T-helper 17 cell (primary cell): ENCODE measurements at regions not wholly inside any gene's neighbourhood (a gene's known extent, or its start where the extent isn't known, plus 50 kb on each side); places are given as distances from the start of the nearest gene placed in this dataset.
"Not testable (repeated sequence)": the region's sequence is repeated elsewhere in the genome, so short reads cannot be mapped to it uniquely, and the experiment has no call there.

Experiments used
- ATAC-seq: fragments of 150-1000 bp; cut with Tn5 transposase; 2 replicates; pipeline ENCODE4 v1.10.0; 2021; ENCODE audit warnings: mild to moderate bottlenecking, moderate library complexity
- DNase-seq, 3 donors: peaks; one replicate each; pipeline versions ENCODE4 v3.0.0 to v3.0.0-alpha.2; 2020 to 2021
- H3K9me3 ChIP-seq: one replicate; pipeline ENCODE4 v1.7.0; 2013; ENCODE audit warnings: low read length, mild to moderate bottlenecking; ENCODE audit not compliant: control insufficient read depth, poor library complexity, severe bottlenecking
- H3K27ac Mint-ChIP-seq: one replicate; pipeline ENCODE4 v1.8.0; 2022; ENCODE audit warnings: mild to moderate bottlenecking, moderate library complexity, mixed read lengths
- H3K27me3 Mint-ChIP-seq: one replicate; pipeline ENCODE4 v1.8.0; 2022; ENCODE audit warnings: mixed read lengths
- H3K36me3 Mint-ChIP-seq: one replicate; pipeline ENCODE4 v1.8.0; 2022; ENCODE audit warnings: low read depth, mixed read lengths
- H3K4me1 Mint-ChIP-seq: one replicate; pipeline ENCODE4 v1.8.0; 2022; ENCODE audit warnings: mild to moderate bottlenecking, mixed read lengths
- H3K4me3 Mint-ChIP-seq: one replicate; pipeline ENCODE4 v1.8.0; 2022; ENCODE audit warnings: mild to moderate bottlenecking, moderate library complexity, mixed read lengths

DNA sequence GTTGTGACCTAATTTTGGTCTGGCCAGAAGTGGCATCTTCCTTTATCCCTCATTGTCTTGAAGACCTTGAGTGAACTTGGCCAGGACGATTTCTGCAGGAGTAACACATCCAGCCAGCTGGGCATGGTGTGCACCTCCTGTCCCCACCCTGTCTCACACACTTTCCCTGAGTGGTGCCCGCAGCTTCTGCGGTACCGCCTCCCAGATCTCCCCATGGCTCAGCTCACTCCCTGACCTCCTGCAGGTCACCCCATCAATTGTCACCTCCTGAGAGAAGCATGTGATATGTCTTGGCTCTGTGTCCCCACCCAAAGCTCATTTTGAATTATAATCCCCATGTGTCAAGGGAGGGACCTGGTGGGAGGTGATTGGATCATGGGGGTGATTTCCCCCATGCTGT, 50.2 kb upstream of the TP53I11 start:
- H3K4me3 Mint-ChIP-seq, result no peak overlapping the region
- DNase-seq (no peak), ATAC-seq (no peak)
- H3K27me3 Mint-ChIP-seq, result peaks cover 6% of the 10 kb centered on the region
- H3K9me3 ChIP-seq, result no peaks in the 10 kb centered on the region
- no peaks in the 10 kb centered on the region for H3K4me1 Mint-ChIP-seq
- no peak overlapping the region for H3K27ac Mint-ChIP-seq
- peaks cover 3% of the 10 kb centered on the region for H3K36me3 Mint-ChIP-seq

DNA sequence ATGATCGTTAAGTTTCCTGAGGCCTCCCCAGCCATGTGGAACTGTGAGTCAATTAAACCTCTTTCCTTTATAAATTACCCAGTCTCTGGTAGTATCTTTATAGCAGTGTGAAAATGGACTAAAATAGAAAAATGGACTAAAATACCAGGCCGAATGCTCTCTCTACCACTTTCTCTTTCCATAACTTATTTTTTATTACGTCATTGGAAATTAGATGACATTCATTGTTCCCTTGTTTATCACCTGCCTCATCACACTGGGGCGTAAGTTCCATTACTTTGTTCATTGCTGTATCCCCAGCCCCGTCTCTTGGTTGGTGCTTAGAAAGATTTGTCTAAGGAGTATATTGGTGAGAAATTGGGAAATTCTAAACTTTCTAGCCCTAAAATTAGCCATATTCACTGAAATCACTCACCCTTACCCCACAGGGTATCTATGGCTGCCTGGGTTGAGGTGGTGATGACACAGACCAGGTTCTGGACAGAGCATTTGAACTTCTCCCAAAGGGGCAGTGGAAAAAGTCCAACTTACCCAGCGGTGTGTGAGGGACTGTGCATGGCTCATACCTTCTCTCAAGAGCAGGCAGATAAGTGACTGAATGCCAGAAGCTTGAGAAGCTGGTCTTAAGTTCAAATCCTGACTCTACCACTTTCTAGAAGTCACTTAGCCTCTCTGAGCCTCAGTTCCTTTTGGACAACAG, 50.9 kb upstream of the TP53I11 start:
- peaks cover 7% of the 10 kb centered on the region for H3K27me3 Mint-ChIP-seq
- H3K4me1 Mint-ChIP-seq, result no peaks in the 10 kb centered on the region
- no peak for DNase-seq
- H3K4me3 Mint-ChIP-seq, result no peak overlapping the region
- no peaks in the 10 kb centered on the region for H3K9me3 ChIP-seq
- H3K27ac Mint-ChIP-seq, result no peak overlapping the region
- ATAC-seq, result no peak
- H3K36me3 Mint-ChIP-seq, result peaks cover 3% of the 10 kb centered on the region

DNA sequence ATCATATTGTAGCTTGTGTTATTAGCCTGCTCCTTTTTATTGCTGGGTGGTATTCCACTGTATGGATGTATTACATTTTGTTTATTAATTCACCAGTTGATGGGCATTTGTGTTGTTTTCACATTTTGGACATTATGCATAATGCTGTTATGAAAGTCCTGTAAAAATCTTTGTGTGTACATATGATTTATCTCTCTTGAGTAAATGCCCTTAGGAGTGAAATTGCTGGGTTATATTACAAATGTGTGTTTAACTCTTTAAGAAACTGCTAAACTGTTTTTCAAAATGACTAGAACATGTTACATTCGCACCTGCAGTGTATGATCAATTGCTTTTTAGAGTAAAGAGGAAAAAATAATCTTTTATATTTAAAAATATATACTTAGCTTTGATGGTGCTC, 54.4 kb upstream of the TP53I11 start:
- ATAC-seq (no peak), DNase-seq (no peak)
- Mint-ChIP-seq H3K4me3 (no peak overlapping the region), H3K36me3 (peaks cover 5% of the 10 kb centered on the region), H3K4me1 (peaks cover 3% of the 10 kb centered on the region), H3K27me3 (peaks cover 28% of the 10 kb centered on the region), H3K27ac (no peak overlapping the region)
- H3K9me3 ChIP-seq, result no peaks in the 10 kb centered on the region

DNA sequence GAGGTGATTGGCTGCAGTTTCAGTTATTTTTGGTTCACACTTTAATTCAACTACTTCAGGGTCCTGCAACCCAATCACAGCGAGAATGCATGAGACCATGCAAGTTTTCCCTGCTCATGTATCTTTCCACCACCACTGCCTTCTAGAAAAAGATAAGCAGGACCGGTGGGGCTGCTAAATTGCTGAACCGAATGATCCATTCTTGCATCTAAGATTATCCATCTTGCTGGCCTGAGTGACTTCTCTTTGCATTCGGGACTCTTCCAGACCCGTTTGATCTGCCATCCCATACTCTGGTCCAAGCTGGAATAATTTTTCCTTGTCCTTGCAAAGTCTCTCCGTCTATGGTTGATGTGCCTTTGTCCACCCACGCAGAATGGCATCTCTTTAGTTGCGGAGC, 56.3 kb upstream of the TP53I11 start:
- Mint-ChIP-seq H3K27ac (no peak overlapping the region), H3K4me1 (peaks cover 3% of the 10 kb centered on the region), H3K27me3 (peaks cover 28% of the 10 kb centered on the region), H3K36me3 (peaks cover 5% of the 10 kb centered on the region), H3K4me3 (no peak overlapping the region)
- ATAC-seq (no peak), DNase-seq (no peak)
- no peaks in the 10 kb centered on the region for H3K9me3 ChIP-seq

DNA sequence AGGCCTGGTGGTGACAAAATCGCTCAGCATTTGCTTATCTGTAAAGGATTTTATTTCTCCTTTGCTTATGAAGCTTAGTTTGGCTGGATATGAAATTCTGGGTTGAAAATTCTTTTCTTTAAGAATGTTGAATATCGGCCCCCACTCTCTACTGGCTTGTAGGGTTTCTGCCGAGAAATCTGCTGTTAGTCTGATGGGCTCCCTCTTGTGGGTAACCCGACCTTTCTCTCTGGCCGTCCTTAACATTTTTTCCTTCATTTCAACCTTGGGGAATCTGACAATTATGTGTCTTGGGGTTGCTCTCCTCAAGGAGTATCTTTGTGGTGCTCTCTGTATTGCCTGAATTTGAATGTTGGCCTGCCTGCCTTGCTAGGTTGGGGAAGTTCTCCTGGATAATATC, 65.3 kb upstream of the TP53I11 start:
- not testable (repeated sequence) for H3K36me3 Mint-ChIP-seq, H3K4me1 Mint-ChIP-seq, ATAC-seq, H3K4me3 Mint-ChIP-seq, H3K9me3 ChIP-seq, DNase-seq, H3K27ac Mint-ChIP-seq
- H3K27me3 Mint-ChIP-seq, result peaks cover 20% of the 10 kb centered on the region

DNA sequence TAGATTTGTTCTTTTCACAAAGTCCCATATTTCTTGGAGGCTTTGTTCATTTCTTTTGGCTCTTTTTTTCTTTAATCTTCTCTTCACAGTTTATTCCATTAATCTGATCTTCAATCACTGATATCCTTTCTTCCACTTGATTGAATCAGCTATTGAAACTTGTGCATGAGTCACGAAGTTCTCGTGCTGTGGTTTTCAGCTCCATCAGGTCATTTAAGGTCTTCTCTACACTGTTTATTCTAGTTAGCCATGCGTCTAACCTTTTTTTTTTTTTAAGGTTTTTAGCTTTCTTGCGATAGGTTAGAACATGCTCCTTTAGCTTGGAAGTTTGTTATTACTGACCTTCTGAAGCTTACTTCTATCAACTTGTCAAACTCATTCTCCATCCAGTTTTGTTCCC, 65.8 kb upstream of the TP53I11 start:
- H3K4me3 Mint-ChIP-seq, H3K4me1 Mint-ChIP-seq, ATAC-seq, H3K27ac Mint-ChIP-seq, H3K36me3 Mint-ChIP-seq, H3K9me3 ChIP-seq, DNase-seq: not testable (repeated sequence)
- H3K27me3 Mint-ChIP-seq, result peaks cover 21% of the 10 kb centered on the region

DNA sequence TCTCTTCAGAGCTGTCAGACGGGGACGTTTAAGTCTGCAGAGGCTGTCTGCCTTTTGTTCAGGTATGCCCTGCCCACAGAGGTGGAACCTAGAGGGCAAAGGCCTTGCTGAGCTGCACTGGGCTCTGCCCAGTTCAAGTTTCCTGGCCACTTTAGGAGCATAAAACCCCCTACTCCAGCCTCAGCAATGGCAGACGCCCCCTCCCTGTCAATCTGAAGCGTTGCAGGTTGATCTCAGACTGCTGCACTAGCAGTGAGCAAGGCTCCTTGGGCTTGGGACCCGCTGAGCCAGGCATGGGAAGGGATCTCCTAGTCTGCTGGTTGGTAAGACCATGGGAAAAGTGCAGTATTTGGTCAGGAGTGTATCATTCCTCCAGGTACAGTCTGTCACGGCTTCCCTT, 66.6 kb upstream of the TP53I11 start:
- Mint-ChIP-seq H3K36me3 (peaks cover 5% of the 10 kb centered on the region), H3K4me3 (no peak overlapping the region), H3K27me3 (peaks cover 26% of the 10 kb centered on the region), H3K27ac (no peak overlapping the region), H3K4me1 (peaks cover 5% of the 10 kb centered on the region)
- no peaks in the 10 kb centered on the region for H3K9me3 ChIP-seq
- no peak for DNase-seq
- ATAC-seq, result no peak

DNA sequence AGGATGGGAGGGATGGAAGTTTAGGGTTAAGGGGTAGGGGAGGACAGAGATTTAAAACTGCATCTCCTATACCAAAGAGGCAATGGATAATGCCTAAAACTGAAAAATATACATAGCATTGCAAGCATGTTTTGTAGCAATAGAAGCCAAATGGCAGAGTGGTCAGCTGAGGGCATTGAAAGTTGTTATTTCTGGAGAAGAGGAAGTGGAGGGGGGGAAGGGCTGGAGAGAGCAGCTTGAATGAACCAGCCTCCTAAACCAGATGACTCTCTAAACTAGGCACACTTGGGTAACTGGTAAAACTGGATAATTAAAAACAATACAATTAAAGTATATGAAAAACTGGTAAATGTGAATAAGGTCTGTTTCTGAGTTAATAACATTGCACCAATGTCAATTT, 70.3 kb upstream of the TP53I11 start:
- Mint-ChIP-seq H3K4me1 (peaks cover 10% of the 10 kb centered on the region), H3K36me3 (peaks cover 5% of the 10 kb centered on the region), H3K27me3 (peaks cover 26% of the 10 kb centered on the region), H3K27ac (no peak overlapping the region), H3K4me3 (no peak overlapping the region)
- no peaks in the 10 kb centered on the region for H3K9me3 ChIP-seq
- no peak for DNase-seq
- no peak for ATAC-seq

DNA sequence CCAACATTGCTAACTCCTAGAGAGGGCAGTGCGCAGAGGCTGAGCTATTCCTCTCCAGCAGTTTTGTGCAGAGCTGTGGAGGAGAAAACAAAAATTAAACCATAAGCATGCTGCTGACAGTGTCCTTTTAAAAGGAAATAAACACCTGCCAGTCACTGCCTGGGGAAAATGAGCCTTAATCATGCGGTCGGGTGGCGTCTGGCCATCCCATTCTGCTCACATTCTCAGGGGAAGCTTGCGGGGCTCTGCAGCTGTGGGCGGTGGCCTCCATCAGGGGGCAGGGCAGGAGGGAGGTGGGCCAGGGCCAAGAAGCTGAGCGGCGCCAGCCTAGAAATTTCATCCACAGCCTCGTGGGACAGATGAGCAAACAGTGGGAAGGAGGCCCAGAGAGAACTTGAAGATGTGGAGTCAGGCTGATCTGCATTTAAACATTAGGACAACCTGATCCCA, 71.0 kb upstream of the TP53I11 start:
- no peaks in the 10 kb centered on the region for H3K9me3 ChIP-seq
- Mint-ChIP-seq H3K27ac (no peak overlapping the region), H3K36me3 (peaks cover 5% of the 10 kb centered on the region), H3K4me3 (no peak overlapping the region), H3K4me1 (peaks cover 11% of the 10 kb centered on the region), H3K27me3 (peaks cover 26% of the 10 kb centered on the region)
- DNase-seq (no peak), ATAC-seq (no peak)

DNA sequence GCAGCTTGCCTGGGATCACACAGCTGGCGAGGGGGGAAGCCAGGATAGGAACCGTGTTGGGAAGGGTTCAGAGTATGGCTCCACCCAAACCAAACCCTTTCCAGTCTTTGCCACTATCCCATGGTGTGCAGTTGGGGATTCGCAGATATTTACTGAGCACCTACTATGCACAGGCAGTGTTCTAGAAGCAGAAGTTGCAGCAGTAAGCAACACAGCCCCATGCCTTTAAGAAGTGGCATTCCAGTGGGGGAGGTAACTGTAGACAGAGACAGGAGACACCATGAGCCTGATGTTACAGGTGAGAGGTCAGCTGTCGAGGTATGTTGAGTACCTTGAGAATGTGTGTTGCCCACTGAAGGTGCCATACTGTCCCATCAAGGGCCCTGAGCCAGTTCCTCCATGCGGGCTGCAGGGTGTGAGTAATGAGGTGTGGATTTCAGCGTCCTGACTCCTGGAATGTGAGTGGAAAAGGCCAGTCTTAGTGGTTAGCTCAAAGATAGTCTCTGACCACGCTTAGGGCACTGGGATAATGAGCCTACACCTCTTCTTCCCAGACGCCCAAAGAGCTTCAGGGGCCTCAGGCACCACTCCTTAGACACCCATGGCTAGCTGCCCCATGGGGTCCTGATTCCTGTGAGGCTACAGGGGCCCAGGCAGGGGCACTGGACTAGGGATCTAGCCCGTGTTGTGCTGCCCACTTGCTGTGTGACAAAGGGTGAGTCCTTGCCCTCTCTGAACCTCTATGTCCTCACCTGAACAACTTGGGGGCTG, 71.8 kb upstream of the TP53I11 start:
- no peak for DNase-seq
- Mint-ChIP-seq H3K4me3 (no peak overlapping the region), H3K27me3 (peaks cover 22% of the 10 kb centered on the region)

DNA sequence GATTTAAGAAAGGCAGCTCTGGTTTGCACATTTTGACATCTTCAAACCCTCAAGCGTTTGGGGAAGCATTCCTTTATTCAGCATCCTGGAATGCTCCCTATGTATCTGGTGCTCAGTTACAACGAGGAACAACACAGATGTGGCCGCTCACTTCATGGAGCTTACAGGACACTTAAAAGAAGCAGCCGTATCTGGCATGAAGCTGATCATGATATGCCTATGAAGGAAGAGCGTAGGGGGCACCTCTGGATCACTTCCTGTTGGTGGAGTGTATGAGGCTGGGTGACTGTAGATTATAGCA, 72.3 kb upstream of the TP53I11 start:
- Mint-ChIP-seq H3K36me3 (peaks cover 5% of the 10 kb centered on the region), H3K4me1 (peaks cover 11% of the 10 kb centered on the region), H3K4me3 (no peak overlapping the region), H3K27me3 (peaks cover 22% of the 10 kb centered on the region), H3K27ac (no peak overlapping the region)
- no peaks in the 10 kb centered on the region for H3K9me3 ChIP-seq
- DNase-seq (no peak), ATAC-seq (no peak)

More for the DNA sequence above, 71.8 kb upstream of the TP53I11 start:
- Mint-ChIP-seq H3K4me1 (peaks cover 11% of the 10 kb centered on the region), H3K27ac (no peak overlapping the region), H3K36me3 (peaks cover 5% of the 10 kb centered on the region)
- ATAC-seq, result no peak
- no peaks in the 10 kb centered on the region for H3K9me3 ChIP-seq

DNA sequence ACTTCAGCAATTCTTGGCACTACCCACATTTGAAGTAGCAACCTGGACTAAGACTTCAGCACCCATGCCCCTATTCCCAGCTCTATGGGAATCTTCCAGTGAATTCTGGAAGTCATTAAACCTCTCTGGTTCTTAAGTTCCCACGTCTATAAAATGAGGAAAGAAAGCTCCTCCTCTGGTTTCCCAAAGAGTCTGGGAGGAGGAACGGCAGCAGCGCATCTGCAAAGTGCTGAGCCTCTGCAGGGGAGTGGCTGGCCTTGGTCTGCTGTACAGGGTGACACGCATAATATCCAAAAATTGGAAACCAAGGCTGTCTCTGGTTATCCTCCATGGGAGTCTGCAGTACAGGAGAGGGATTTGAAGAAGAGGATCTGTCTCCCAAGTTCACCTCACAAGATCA, 73.6 kb upstream of the TP53I11 start:
- no peaks in the 10 kb centered on the region for H3K9me3 ChIP-seq
- no peak for ATAC-seq
- DNase-seq, result no peak
- peaks cover 5% of the 10 kb centered on the region for H3K36me3 Mint-ChIP-seq
- peaks cover 22% of the 10 kb centered on the region for H3K27me3 Mint-ChIP-seq
- H3K4me1 Mint-ChIP-seq, result peaks cover 13% of the 10 kb centered on the region
- no peak overlapping the region for H3K27ac Mint-ChIP-seq
- H3K4me3 Mint-ChIP-seq, result no peak overlapping the region

DNA sequence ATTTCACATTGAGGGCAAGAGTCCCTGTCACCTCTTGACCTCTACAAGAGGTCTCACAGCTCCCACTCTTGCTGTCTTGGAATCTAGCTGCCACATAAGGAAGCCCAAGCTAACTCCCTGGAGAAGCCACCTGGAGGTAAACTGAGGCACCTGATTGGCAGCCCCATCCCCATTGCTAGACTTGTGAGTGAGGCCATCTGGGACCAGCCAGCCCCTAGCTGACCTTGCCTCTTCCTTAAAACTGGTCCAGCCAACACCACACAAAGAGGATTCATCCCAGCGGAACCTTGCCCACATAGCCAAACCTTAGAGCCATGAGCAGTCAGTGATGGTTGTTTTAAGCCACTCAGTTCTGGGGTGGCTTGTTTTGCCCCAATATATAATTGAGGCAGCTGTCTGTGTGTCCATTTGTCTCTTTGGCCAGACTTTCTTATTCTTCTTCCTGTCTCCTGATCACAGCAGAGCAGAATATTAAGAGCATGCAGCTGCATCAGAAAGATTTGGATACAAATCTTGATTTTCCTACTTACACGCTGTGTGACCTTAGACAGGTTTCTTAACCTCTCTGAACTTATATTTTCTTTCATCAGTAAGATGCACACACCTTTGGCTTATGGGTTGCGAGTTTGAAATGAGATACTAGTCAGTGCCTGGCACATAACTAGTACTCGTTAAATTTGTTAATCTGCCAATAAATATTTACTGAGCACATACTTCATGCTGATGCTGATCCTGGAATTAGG, 74.3 kb upstream of the TP53I11 start:
- Mint-ChIP-seq H3K4me1 (peaks cover 13% of the 10 kb centered on the region), H3K27me3 (peaks cover 16% of the 10 kb centered on the region), H3K27ac (no peak overlapping the region), H3K4me3 (no peak overlapping the region), H3K36me3 (peaks cover 3% of the 10 kb centered on the region)
- H3K9me3 ChIP-seq, result no peaks in the 10 kb centered on the region
- ATAC-seq, result no peak
- no peak for DNase-seq
